GM10266 (cell line): ENCODE measurements at regions not wholly inside any gene's neighbourhood (a gene's known extent, or its start where the extent isn't known, plus 50 kb on each side); places are given as distances from the start of the nearest gene placed in this dataset.

Experiments used
- DNase-seq: peaks from one replicate; pipeline ENCODE4 v3.0.0; 2012; ENCODE audit errors: extremely low spot score
- CTCF ChIP-seq: IDR thresholded peaks from 2 replicates; pipeline ENCODE4 v1.5.1; 2012; ENCODE audit warnings: mild to moderate bottlenecking, low read depth; ENCODE audit not compliant: control insufficient read depth, insufficient read depth; ENCODE audit errors: missing control alignments

GRCh38 chr2:19772981-19773380, 128.8 kb downstream of the TTC32 start:
- no peak for TF ChIP-seq CTCF
- DNase-seq, result no peak

- DNase-seq, result no peak
- no peak for TF ChIP-seq CTCF
Measured at GRCh38 chr2:19769513-19769912, 132.3 kb downstream of the TTC32 start.

- no peak for TF ChIP-seq CTCF
Measured at GRCh38 chr2:19767899-19768298, 133.9 kb downstream of the TTC32 start.

GRCh38 chr2:19764998-19765397, 136.8 kb downstream of the TTC32 start:
- no peak for DNase-seq
- no peak for TF ChIP-seq CTCF

More at GRCh38 chr2:19767899-19768298, 133.9 kb downstream of the TTC32 start:
- no peak for DNase-seq

- no peak for TF ChIP-seq CTCF
- DNase-seq, result no peak
Measured at GRCh38 chr2:19763731-19764130, 138.1 kb downstream of the TTC32 start.

- no peak for DNase-seq
- TF ChIP-seq CTCF, result no peak
Measured at GRCh38 chr2:19762959-19763605, 138.7 kb downstream of the TTC32 start.

GRCh38 chr2:19762142-19762541, 139.6 kb downstream of the TTC32 start:
- TF ChIP-seq CTCF, result no peak

More at GRCh38 chr2:19762142-19762541, 139.6 kb downstream of the TTC32 start:
- DNase-seq, result no peak
